IMR-90 (cell line): ENCODE measurements at regions not wholly inside any gene's neighbourhood (a gene's known extent, or its start where the extent isn't known, plus 50 kb on each side); places are given as distances from the start of the nearest gene placed in this dataset.

Experiments used
- ATAC-seq: fragments of 200-7000 bp; cut with Tn5 transposase; 2 replicates; pipeline ENCODE4 v1.9.1; 2020; ENCODE audit warnings: low read depth, mild to moderate bottlenecking, moderate library complexity
- BruUV-seq: library from RNA; stranded (reverse); fragments of 400-500 nt; replicated peaks from 2 replicates; lab custom pipeline; 2021; lab: Mats Ljungman, UMichigan
- CTCF ChIA-PET: fragments of 300-600 bp; formaldehyde crosslinking; extraction: SDS; loops from one replicate; lab custom pipeline; 2021; ENCODE audit warnings: antibody characterized with exemption; lab: Yijun Ruan, JAX
- POLR2A ChIA-PET: fragments of 300-600 bp; sonication (Branson Sonifier 250); formaldehyde crosslinking; loops from one replicate; lab custom pipeline; 2022; ENCODE audit warnings: antibody characterized with exemption; ENCODE audit not compliant: unreplicated experiment; lab: Charles Lee
- DNase-seq: peaks from one replicate; pipeline ENCODE4 v3.0.0; 2013
- H2AFZ ChIP-seq: replicated peaks from 2 replicates; pipeline ENCODE3; 2013; ENCODE audit warnings: low read length, mild to moderate bottlenecking; ENCODE audit not compliant: poor library complexity
- H2AK5ac ChIP-seq: 2 replicates; pipeline ENCODE4 v1.6.1; 2013; ENCODE audit warnings: low read depth, low read length, inconsistent platforms
- H2AK9ac ChIP-seq: replicated peaks from 2 replicates; pipeline ENCODE3; 2013; ENCODE audit warnings: mild to moderate bottlenecking, low read depth, low read length, moderate library complexity; ENCODE audit not compliant: poor library complexity
- H2BK120ac ChIP-seq: 2 replicates; pipeline ENCODE4 v1.6.1; 2013; ENCODE audit warnings: low read depth, low read length, inconsistent platforms
- H2BK15ac ChIP-seq: 3 replicates; pipeline ENCODE4 v1.6.1; 2013; ENCODE audit warnings: low read depth, low read length, inconsistent platforms
- H2BK20ac ChIP-seq: 2 replicates; pipeline ENCODE4 v1.6.1; 2013; ENCODE audit warnings: low read depth, mild to moderate bottlenecking, inconsistent platforms, low read length, moderate library complexity
- H2BK5ac ChIP-seq: 2 replicates; pipeline ENCODE4 v1.6.1; 2013; ENCODE audit warnings: mild to moderate bottlenecking, low read depth, low read length, inconsistent platforms; ENCODE audit not compliant: poor library complexity, severe bottlenecking
- H3K14ac ChIP-seq: replicated peaks from 2 replicates; pipeline ENCODE4 v1.6.1; 2013; ENCODE audit warnings: low read depth, low read length, inconsistent platforms
- H3K18ac ChIP-seq: 2 replicates; pipeline ENCODE4 v1.6.1; 2013; ENCODE audit warnings: low read depth, low read length, control low read depth
- H3K23ac ChIP-seq: 2 replicates; pipeline ENCODE4 v1.6.1; 2013; ENCODE audit warnings: low read depth, low read length, inconsistent platforms
- H3K27ac ChIP-seq: 2 replicates; pipeline ENCODE4 v1.5.1; 2013; ENCODE audit warnings: mild to moderate bottlenecking, control low read depth, low read length; ENCODE audit not compliant: insufficient read depth
- H3K27me3 ChIP-seq: 2 replicates; pipeline ENCODE4 v1.6.1; 2013; ENCODE audit warnings: low read length; ENCODE audit not compliant: control insufficient read depth, insufficient read depth
- H3K36me3 ChIP-seq: 2 replicates; pipeline ENCODE4 v1.6.1; 2013; ENCODE audit warnings: low read length, mixed read lengths; ENCODE audit not compliant: control insufficient read depth, insufficient read depth
- H3K4ac ChIP-seq: 2 replicates; pipeline ENCODE4 v1.6.1; 2013; ENCODE audit warnings: low read depth, low read length, inconsistent platforms
- H3K4me1 ChIP-seq: 2 replicates; pipeline ENCODE4 v1.6.1; 2013; ENCODE audit warnings: low read length, mixed read lengths; ENCODE audit not compliant: control insufficient read depth, insufficient read depth
- H3K4me2 ChIP-seq: 2 replicates; pipeline ENCODE4 v1.6.1; 2013; ENCODE audit warnings: low read depth, mild to moderate bottlenecking, control low read depth, low read length, moderate library complexity
- H3K4me3 ChIP-seq: 2 replicates; pipeline ENCODE4 v1.5.1; 2013; ENCODE audit warnings: low read depth, mild to moderate bottlenecking, control low read depth, low read length, moderate library complexity; ENCODE audit not compliant: insufficient read depth
- H3K56ac ChIP-seq: 2 replicates; pipeline ENCODE4 v1.6.1; 2013; ENCODE audit warnings: low read length, inconsistent platforms; ENCODE audit not compliant: insufficient read depth; ENCODE audit errors: extremely low read depth
- H3K79me1 ChIP-seq, 2 experiments: 2 replicates each; pipeline ENCODE4 v1.6.1; 2013; ENCODE audit warnings: low read length in 2 of 2, inconsistent platforms in 1 of 2, low read depth in 1 of 2
- H3K9ac ChIP-seq: 2 replicates; pipeline ENCODE4 v1.6.1; 2013; ENCODE audit warnings: low read depth, low read length, control low read depth
- H3K9me1 ChIP-seq: 2 replicates; pipeline ENCODE4 v1.6.1; 2013; ENCODE audit warnings: low read length, inconsistent platforms; ENCODE audit not compliant: insufficient read depth
- H3K9me3 ChIP-seq: 2 replicates; pipeline ENCODE4 v1.6.1; 2013; ENCODE audit warnings: low read length; ENCODE audit not compliant: control insufficient read depth, insufficient read depth
- H4K20me1 ChIP-seq: 2 replicates; pipeline ENCODE4 v1.6.1; 2013; ENCODE audit warnings: low read length, inconsistent platforms; ENCODE audit not compliant: insufficient read depth
- H4K5ac ChIP-seq: 2 replicates; pipeline ENCODE4 v1.6.1; 2013; ENCODE audit warnings: mild to moderate bottlenecking, low read depth, low read length, control low read depth
- H4K8ac ChIP-seq, 2 experiments: 2 replicates each; pipeline ENCODE4 v1.6.1; 2013; ENCODE audit warnings: low read depth in 2 of 2, low read length in 2 of 2, control low read depth in 1 of 2, inconsistent platforms in 1 of 2
- H4K91ac ChIP-seq: 2 replicates; pipeline ENCODE4 v1.6.1; 2013; ENCODE audit warnings: low read depth, low read length, inconsistent platforms; ENCODE audit not compliant: insufficient read depth
- BHLHE40 ChIP-seq: fragments of 150-350 bp; IDR thresholded peaks from 2 replicates; pipeline ENCODE4 v1.6.1; 2016; ENCODE audit warnings: mild to moderate bottlenecking, low read depth, low read length
- CEBPB ChIP-seq: IDR thresholded peaks from 2 replicates; pipeline ENCODE4 v1.6.1; 2012; ENCODE audit warnings: low read depth, low read length, improper control_type of control experiment
- CHD1 ChIP-seq: IDR thresholded peaks from 2 replicates; pipeline ENCODE4 v1.6.1; 2012; ENCODE audit warnings: low read depth, low read length, improper control_type of control experiment
- FOS ChIP-seq: fragments of 150-350 bp; IDR thresholded peaks from 2 replicates; pipeline ENCODE4 v1.6.1; 2016; ENCODE audit warnings: low read depth, low read length
- MAFK ChIP-seq: IDR thresholded peaks from 2 replicates; pipeline ENCODE4 v1.6.1; 2012; ENCODE audit warnings: low read depth, low read length, improper control_type of control experiment
- MAZ ChIP-seq: IDR thresholded peaks from 2 replicates; pipeline ENCODE4 v1.6.1; 2012; ENCODE audit warnings: low read depth, mild to moderate bottlenecking, low read length, improper control_type of control experiment, moderate library complexity, borderline replicate concordance
- MXI1 ChIP-seq: IDR thresholded peaks from 2 replicates; pipeline ENCODE4 v1.6.1; 2012; ENCODE audit warnings: low read depth, mild to moderate bottlenecking, low read length, moderate library complexity, borderline replicate concordance
- NFE2L2 ChIP-seq: fragments of 150-350 bp; IDR thresholded peaks from 2 replicates; pipeline ENCODE4 v1.6.1; 2016; ENCODE audit warnings: low read depth, mild to moderate bottlenecking, low read length
- POLR2A ChIP-seq: IDR thresholded peaks from 2 replicates; pipeline ENCODE4 v1.6.1; 2012; ENCODE audit warnings: mild to moderate bottlenecking, low read depth, low read length
- RAD21 ChIP-seq: IDR thresholded peaks from 2 replicates; pipeline ENCODE4 v1.6.1; 2012; ENCODE audit warnings: low read length, improper control_type of control experiment
- RCOR1 ChIP-seq: IDR thresholded peaks from 2 replicates; pipeline ENCODE4 v1.6.1; 2012; ENCODE audit warnings: mild to moderate bottlenecking, low read length, improper control_type of control experiment; ENCODE audit not compliant: insufficient replicate concordance
- SMC3 ChIP-seq: fragments of 150-350 bp; IDR thresholded peaks from 2 replicates; pipeline ENCODE4 v1.6.1; 2016; ENCODE audit warnings: low read depth, mild to moderate bottlenecking, antibody characterized with exemption, low read length, moderate library complexity
- WGBS, 2 experiments: methylation state at CpG; one replicate each; pipeline versions ENCODE4 v1.1.5 to v1.1.7; 2013; ENCODE audit warnings: missing lambda C conversion rate in 2 of 2; ENCODE audit not compliant: insufficient read length in 1 of 2; ENCODE audit errors: extremely low coverage in 2 of 2; 5-methylcytosine and 5-hydroxymethylcytosine counted together
- dilution Hi-C: fragments of 300-500 bp; cut with HindIII; formaldehyde crosslinking; loops from one replicate; pipeline ENCODE4 v1.14.3; 2018; ENCODE audit warnings: low sequenced_read_pairs; ENCODE audit not compliant: unreplicated experiment
- in situ Hi-C: fragments of 300-500 bp; cut with MboI; formaldehyde crosslinking; loops from 3 replicates; pipeline ENCODE4 v1.14.3; 2019; ENCODE audit warnings: low sequenced_read_pairs, inconsistent platforms, mixed read lengths
- intact Hi-C: fragments of 100-400 bp; cut with micrococcal nuclease; formaldehyde crosslinking; loops from 2 replicates; pipeline ENCODE4 v1.10.0; 2022
- TF ChIP-seq, protein P1 (sequence below): fragments of 150-350 bp; IDR thresholded peaks from 2 replicates; pipeline ENCODE4 v1.6.1; 2017; ENCODE audit warnings: mild to moderate bottlenecking, antibody characterized with exemption, low read length, low read depth
- TF ChIP-seq, protein P2 (sequence below): fragments of 150-350 bp; IDR thresholded peaks from 2 replicates; pipeline ENCODE4 v1.6.1; 2016; ENCODE audit warnings: low read depth, mild to moderate bottlenecking, low read length, moderate library complexity, borderline replicate concordance
- TF ChIP-seq, protein P3 (sequence below): conservative IDR thresholded peaks from 2 replicates; pipeline ENCODE4 v1.5.1; 2012; ENCODE audit warnings: mild to moderate bottlenecking, low read depth, low read length, improper control_type of control experiment

DNA sequence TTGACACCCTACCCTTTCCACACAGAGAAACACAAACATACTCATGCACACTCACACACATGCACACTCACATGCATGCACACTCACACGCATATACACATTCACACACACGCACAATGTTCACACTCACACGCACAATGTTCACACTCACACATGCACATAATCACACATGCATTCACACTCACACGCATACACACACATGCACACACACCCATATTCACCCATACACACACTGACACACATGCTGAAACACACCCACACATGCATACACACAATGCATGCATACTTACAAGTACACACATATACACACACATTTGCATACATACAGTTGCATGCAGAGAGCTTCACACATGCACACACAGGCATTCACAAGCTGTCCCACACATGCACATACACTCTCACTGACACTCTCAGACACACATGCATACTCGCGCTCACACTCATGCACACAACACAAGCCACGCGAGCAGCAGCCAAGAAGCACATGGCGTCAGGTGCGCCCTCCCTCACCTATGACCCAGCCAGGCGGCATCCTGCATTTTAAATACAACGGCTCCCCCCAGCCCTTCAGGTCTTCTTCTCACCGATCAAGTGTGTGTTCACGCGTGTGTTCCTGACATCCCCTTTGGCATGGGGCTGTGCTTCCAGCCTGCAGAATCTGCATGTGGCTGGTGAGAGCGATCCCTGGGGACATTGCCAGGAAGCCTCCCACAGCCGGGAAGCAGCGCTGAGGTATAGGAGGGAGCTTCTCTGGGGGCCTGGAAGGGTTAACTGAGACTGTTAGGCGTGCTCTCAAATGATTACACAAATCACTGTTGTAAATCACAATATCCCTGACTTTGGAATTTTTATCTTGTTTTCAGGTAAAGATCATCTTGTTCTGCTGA is 195.1 kb downstream of the RTP5 start:
- in situ Hi-C loops (no loop called here), dilution Hi-C loops (no loop called here), intact Hi-C loops (no loop called here)
- Histone ChIP-seq H3K4me3 (no peak overlapping the region), H2BK20ac (no peak overlapping the region), H3K23ac (no peak overlapping the region), H3K79me1 (no peaks in the 10 kb centered on the region), H3K18ac (no peak overlapping the region), H3K27me3 (peaks cover 5% of the 10 kb centered on the region), H3K27ac (no peak overlapping the region), H3K4me2 (no peak overlapping the region), H3K36me3 (no peaks in the 10 kb centered on the region), H2BK120ac (no peak overlapping the region), H3K9ac (no peak overlapping the region), H2BK15ac (no peak overlapping the region), H3K9me1 (no peaks in the 10 kb centered on the region), H2AK5ac (no peak overlapping the region), H4K20me1 (no peaks in the 10 kb centered on the region), H2AFZ (no peak overlapping the region), H4K5ac (no peak overlapping the region), H3K14ac (no peak overlapping the region), H3K4me1 (peaks cover 2% of the 10 kb centered on the region; the same call in 1 of the 2 replicates), H4K91ac (no peak overlapping the region), H4K8ac (no peak overlapping the region), H2AK9ac (no peak overlapping the region), H3K56ac (no peak overlapping the region), H3K4ac (no peak overlapping the region), H3K9me3 (no peaks in the 10 kb centered on the region), H2BK5ac (no peak overlapping the region)
- DNase-seq (no peak), ATAC-seq (no peak)
- 88% methylated on average over 4 of the region's 19 CpGs; no CpG with 5 or more reads in 1 of the 2 experiments for WGBS, 2 experiments
- CTCF ChIA-PET, result no interaction called here
- POLR2A ChIA-PET, result no interaction called here
- no TSS peak for BruUV-seq
- TF ChIP-seq BHLHE40, result no peak
- no peak for TF ChIP-seq POLR2A
- TF ChIP-seq MAFK, result no peak
- TF ChIP-seq MXI1, result no peak
- no peak for TF ChIP-seq MAZ
- TF ChIP-seq RAD21, result no peak
- TF ChIP-seq CEBPB, result no peak
- TF ChIP-seq, protein P1, sequence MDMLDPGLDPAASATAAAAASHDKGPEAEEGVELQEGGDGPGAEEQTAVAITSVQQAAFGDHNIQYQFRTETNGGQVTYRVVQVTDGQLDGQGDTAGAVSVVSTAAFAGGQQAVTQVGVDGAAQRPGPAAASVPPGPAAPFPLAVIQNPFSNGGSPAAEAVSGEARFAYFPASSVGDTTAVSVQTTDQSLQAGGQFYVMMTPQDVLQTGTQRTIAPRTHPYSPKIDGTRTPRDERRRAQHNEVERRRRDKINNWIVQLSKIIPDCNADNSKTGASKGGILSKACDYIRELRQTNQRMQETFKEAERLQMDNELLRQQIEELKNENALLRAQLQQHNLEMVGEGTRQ, result no peak
- TF ChIP-seq, protein P2, sequence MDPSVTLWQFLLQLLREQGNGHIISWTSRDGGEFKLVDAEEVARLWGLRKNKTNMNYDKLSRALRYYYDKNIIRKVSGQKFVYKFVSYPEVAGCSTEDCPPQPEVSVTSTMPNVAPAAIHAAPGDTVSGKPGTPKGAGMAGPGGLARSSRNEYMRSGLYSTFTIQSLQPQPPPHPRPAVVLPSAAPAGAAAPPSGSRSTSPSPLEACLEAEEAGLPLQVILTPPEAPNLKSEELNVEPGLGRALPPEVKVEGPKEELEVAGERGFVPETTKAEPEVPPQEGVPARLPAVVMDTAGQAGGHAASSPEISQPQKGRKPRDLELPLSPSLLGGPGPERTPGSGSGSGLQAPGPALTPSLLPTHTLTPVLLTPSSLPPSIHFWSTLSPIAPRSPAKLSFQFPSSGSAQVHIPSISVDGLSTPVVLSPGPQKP, result no peak
- TF ChIP-seq, protein P3, sequence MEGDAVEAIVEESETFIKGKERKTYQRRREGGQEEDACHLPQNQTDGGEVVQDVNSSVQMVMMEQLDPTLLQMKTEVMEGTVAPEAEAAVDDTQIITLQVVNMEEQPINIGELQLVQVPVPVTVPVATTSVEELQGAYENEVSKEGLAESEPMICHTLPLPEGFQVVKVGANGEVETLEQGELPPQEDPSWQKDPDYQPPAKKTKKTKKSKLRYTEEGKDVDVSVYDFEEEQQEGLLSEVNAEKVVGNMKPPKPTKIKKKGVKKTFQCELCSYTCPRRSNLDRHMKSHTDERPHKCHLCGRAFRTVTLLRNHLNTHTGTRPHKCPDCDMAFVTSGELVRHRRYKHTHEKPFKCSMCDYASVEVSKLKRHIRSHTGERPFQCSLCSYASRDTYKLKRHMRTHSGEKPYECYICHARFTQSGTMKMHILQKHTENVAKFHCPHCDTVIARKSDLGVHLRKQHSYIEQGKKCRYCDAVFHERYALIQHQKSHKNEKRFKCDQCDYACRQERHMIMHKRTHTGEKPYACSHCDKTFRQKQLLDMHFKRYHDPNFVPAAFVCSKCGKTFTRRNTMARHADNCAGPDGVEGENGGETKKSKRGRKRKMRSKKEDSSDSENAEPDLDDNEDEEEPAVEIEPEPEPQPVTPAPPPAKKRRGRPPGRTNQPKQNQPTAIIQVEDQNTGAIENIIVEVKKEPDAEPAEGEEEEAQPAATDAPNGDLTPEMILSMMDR, result no peak
- no peak for TF ChIP-seq SMC3
- no peak for TF ChIP-seq NFE2L2
- TF ChIP-seq FOS, result no peak
- no peak for TF ChIP-seq CHD1
- no peak for TF ChIP-seq RCOR1
